ENCODE measurements at regions not wholly inside any gene's neighbourhood (a gene's known extent, or its start where the extent isn't known, plus 50 kb on each side); places are given as distances from the start of the nearest gene placed in this dataset.

DNA sequence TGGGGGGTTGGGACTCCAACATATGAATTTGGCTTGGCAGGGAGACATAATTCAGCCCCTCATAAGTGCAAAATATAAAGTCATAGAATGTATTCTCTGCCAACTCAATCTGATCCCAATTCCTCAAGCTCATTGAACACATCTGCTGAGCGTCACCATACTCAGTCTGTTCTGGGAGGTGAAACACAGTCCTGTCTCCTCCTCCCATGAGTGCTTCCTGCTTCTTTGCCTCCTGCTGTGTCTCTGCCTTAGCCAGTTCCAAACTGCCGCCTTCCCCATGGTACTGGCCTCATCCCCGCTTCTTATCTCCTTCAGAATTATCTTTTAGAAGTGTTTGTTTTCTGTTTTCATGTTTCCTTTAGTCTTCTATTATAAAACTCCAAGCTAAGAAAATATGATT lies 365.5 kb downstream of the TNS3 start:
- Histone ChIP-seq H3K27me3 (peaks cover 0 to 3% (median 0%) of the 10 kb centered on the region in 7 donors), H3K9me3 (no peaks in the 10 kb centered on the region), H3K36me3 (no peaks in the 10 kb centered on the region), H3K4me3 (no peak overlapping the region), H3K4me1 (peaks cover 0 to 7% (median 0%) of the 10 kb centered on the region in 9 donors), H3K27ac (no peak overlapping the region)
- WGBS, 2 donors, result 76 to 84% methylated on average over 3 of the region's 3 CpGs
- intact Hi-C loops (cut with DNase I), result no loop called here
- TF ChIP-seq, protein P1, sequence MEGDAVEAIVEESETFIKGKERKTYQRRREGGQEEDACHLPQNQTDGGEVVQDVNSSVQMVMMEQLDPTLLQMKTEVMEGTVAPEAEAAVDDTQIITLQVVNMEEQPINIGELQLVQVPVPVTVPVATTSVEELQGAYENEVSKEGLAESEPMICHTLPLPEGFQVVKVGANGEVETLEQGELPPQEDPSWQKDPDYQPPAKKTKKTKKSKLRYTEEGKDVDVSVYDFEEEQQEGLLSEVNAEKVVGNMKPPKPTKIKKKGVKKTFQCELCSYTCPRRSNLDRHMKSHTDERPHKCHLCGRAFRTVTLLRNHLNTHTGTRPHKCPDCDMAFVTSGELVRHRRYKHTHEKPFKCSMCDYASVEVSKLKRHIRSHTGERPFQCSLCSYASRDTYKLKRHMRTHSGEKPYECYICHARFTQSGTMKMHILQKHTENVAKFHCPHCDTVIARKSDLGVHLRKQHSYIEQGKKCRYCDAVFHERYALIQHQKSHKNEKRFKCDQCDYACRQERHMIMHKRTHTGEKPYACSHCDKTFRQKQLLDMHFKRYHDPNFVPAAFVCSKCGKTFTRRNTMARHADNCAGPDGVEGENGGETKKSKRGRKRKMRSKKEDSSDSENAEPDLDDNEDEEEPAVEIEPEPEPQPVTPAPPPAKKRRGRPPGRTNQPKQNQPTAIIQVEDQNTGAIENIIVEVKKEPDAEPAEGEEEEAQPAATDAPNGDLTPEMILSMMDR (IDR thresholded peaks at IDR 0.05), result no peak
- ATAC-seq (peak in 1 of 8 donors; percentile 31), DNase-seq (no peak)

DNA sequence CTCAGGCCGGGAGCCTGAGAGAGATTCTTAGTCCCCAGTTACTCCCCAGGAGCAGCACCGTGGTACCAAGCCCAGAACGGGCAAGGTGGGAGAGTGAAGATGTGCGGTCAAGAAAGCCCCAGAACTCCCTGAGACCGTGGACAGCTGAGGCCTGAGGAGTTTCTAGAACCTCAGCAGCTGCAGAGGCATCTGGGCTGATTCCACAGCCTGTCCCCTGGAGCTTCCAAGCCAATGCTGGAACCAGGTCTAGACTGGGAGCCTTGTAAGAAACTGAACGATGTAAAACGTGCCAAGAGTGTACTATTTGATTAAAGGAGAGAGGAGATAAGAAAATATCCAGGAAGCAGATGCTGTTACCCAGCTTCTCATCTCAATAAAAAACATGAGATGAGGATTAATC lies 366.3 kb downstream of the TNS3 start:
- TF ChIP-seq, protein P1 (IDR thresholded peaks at IDR 0.05), result no peak
- Histone ChIP-seq H3K9me3 (peaks cover 0 to 2% (median 0%) of the 10 kb centered on the region in 11 donors), H3K36me3 (no peaks in the 10 kb centered on the region), H3K27me3 (peaks cover 0 to 3% (median 0%) of the 10 kb centered on the region in 7 donors), H3K4me3 (no peak overlapping the region), H3K27ac (peak overlapping the region in 1 of 10 donors; percentile 46), H3K4me1 (peaks cover 0 to 7% (median 0%) of the 10 kb centered on the region in 9 donors)
- intact Hi-C loops (cut with DNase I), result no loop called here
- DNase-seq (no peak), ATAC-seq (peak in 5 of 8 donors; percentile 34 to 65 (median 51))
- 77 to 79% methylated on average over 7 of the region's 7 CpGs for WGBS, 2 donors

DNA sequence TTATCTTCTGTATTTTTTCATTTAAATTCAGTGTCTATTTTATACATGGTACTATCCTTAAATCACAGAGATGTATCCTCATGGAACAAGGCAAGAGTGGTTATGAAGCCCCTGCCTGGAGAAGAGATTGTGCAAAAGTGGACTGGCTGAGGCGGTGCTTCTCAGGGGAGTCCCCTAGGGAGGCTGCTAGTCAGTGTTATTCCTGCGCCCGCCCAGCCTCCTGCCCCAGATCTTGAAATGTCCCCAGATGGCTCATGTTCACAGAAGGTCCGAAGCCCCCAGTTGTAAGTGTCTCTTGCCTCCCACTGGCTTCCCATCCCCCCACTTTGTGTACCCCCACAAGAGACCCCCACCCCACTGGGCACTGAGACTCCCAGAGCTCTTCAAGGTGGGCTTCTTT lies 366.9 kb downstream of the TNS3 start:
- TF ChIP-seq, protein P1 (IDR thresholded peaks at IDR 0.05), result no peak
- intact Hi-C loops (cut with DNase I), result no loop called here
- ATAC-seq (peak in 4 of 8 donors; percentile 38 to 64 (median 55)), DNase-seq (peak in 1 of 2 donors; percentile 15)
- Histone ChIP-seq H3K27me3 (peaks cover 0 to 3% (median 0%) of the 10 kb centered on the region in 7 donors), H3K36me3 (no peaks in the 10 kb centered on the region), H3K4me1 (peaks cover 0 to 7% (median 0%) of the 10 kb centered on the region in 9 donors), H3K4me3 (no peak overlapping the region), H3K9me3 (peaks cover 0 to 7% (median 3%) of the 10 kb centered on the region in 11 donors), H3K27ac (peak overlapping the region in 1 of 10 donors; percentile 46)
- WGBS, 2 donors, result 82 to 87% methylated on average over 4 of the region's 4 CpGs

DNA sequence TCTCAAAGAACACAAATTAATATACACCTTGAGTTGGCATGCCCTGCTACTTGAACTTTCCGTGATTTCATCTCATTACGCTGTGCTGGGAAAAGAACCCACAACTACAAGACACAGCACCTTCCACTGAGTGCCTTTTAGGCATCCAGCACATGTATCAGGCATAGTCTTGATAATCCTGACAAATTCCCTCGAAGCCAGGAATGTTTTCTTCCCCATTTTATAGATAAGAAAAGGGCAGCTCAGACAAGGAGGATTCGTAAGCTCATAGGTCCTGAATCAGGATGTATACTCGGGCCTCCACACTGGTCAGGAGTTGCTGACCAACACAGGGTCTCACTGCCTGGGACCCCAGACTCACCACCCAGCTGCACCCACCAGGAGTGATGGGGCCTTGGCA lies 368.6 kb downstream of the TNS3 start:
- TF ChIP-seq, protein P1 (IDR thresholded peaks at IDR 0.05), result no peak
- DNase-seq (no peak), ATAC-seq (no peak)
- H3K27me3 ChIP-seq, result peaks cover 0 to 3% (median 0%) of the 10 kb centered on the region in 7 donors
- H3K36me3 ChIP-seq, result no peaks in the 10 kb centered on the region
- peaks cover 0 to 7% (median 0%) of the 10 kb centered on the region in 9 donors for H3K4me1 ChIP-seq
- intact Hi-C loops (cut with DNase I), result no loop called here
- no peak overlapping the region for H3K27ac ChIP-seq
- no peak overlapping the region for H3K4me3 ChIP-seq
- H3K9me3 ChIP-seq, result peaks cover 0 to 7% (median 3%) of the 10 kb centered on the region in 11 donors
- WGBS, 2 donors, result 85 to 88% methylated on average over 5 of the region's 5 CpGs
